Sciatic nerve (tissue), 2 donors: ENCODE measurements at regions not wholly inside any gene's neighbourhood (a gene's known extent, or its start where the extent isn't known, plus 50 kb on each side); places are given as distances from the start of the nearest gene placed in this dataset.

ENCODE experiments used
- ATAC-seq: fragments of 200-7000 bp; cut with Tn5 transposase; one replicate; pipeline ENCODE4 v1.9.1; 2020; ENCODE audit warnings: mild to moderate bottlenecking, moderate library complexity
- DNase-seq: peaks from one replicate; pipeline ENCODE4 v3.0.0-alpha.2; 2020; ENCODE audit warnings: low spot score
- intact Hi-C: fragments of 100-400 bp; cut with DNase I; formaldehyde crosslinking; loops from one replicate; pipeline ENCODE4 v1.14.2; 2022
- donor health status: DM: no; HTN: no; CAD: no.
- donor health status: DM: no; HTN: no; CAD: no.

- ATAC-seq: no peak
- no peak for DNase-seq
- intact Hi-C loops: no loop called here
Observed at GRCh38 chr2:146135245-146135644, 1615.3 kb upstream of the ZEB2 start.

- ATAC-seq (no peak), DNase-seq (no peak)
- intact Hi-C loops: no loop called here
Observed at GRCh38 chr2:146131785-146132184, 1611.9 kb upstream of the ZEB2 start.

GRCh38 chr2:146131048-146131447, 1611.1 kb upstream of the ZEB2 start:
- ATAC-seq (no peak), DNase-seq (no peak)
- intact Hi-C loops: no loop called here

- intact Hi-C loops: no loop called here
- DNase-seq (no peak), ATAC-seq (no peak)
Observed at GRCh38 chr2:146130290-146130689, 1610.4 kb upstream of the ZEB2 start.

GRCh38 chr2:146129231-146129630, 1609.3 kb upstream of the ZEB2 start:
- no peak for ATAC-seq
- no peak for DNase-seq
- intact Hi-C loops: no loop called here

GRCh38 chr2:146128216-146128615, 1608.3 kb upstream of the ZEB2 start:
- DNase-seq (no peak), ATAC-seq (no peak)
- intact Hi-C loops: no loop called here

GRCh38 chr2:146125551-146125950, 1605.6 kb upstream of the ZEB2 start:
- DNase-seq (no peak), ATAC-seq (no peak)
- intact Hi-C loops: no loop called here

GRCh38 chr2:146124741-146125140, 1604.8 kb upstream of the ZEB2 start:
- ATAC-seq: no peak
- intact Hi-C loops: no loop called here
- DNase-seq: no peak

GRCh38 chr2:146123714-146124113, 1603.8 kb upstream of the ZEB2 start:
- no peak for DNase-seq
- intact Hi-C loops: no loop called here
- no peak for ATAC-seq

GRCh38 chr2:146123256-146123655, 1603.3 kb upstream of the ZEB2 start:
- intact Hi-C loops: no loop called here
- no peak for DNase-seq
- no peak for ATAC-seq

GRCh38 chr2:146119586-146119985, 1599.7 kb upstream of the ZEB2 start:
- no peak for ATAC-seq
- intact Hi-C loops: no loop called here
- DNase-seq: no peak

GRCh38 chr2:146108993-146109392, 1589.1 kb upstream of the ZEB2 start:
- ATAC-seq: no peak
- DNase-seq: no peak
- intact Hi-C loops: no loop called here

- intact Hi-C loops: no loop called here
- ATAC-seq: no peak
Observed at GRCh38 chr2:146094185-146094584, 1574.3 kb upstream of the ZEB2 start.

GRCh38 chr2:146081459-146081858, 1561.5 kb upstream of the ZEB2 start:
- no peak for DNase-seq
- intact Hi-C loops: no loop called here

More at GRCh38 chr2:146094185-146094584, 1574.3 kb upstream of the ZEB2 start:
- DNase-seq: no peak

GRCh38 chr2:146080925-146081324, 1561.0 kb upstream of the ZEB2 start:
- intact Hi-C loops: no loop called here
- ATAC-seq (no peak), DNase-seq (no peak)

More at GRCh38 chr2:146081459-146081858, 1561.5 kb upstream of the ZEB2 start:
- ATAC-seq: no peak

- no peak for DNase-seq
- no peak for ATAC-seq
- intact Hi-C loops: no loop called here
Observed at GRCh38 chr2:146079216-146079615, 1559.3 kb upstream of the ZEB2 start.

GRCh38 chr2:146077156-146077555, 1557.2 kb upstream of the ZEB2 start:
- intact Hi-C loops: no loop called here
- ATAC-seq: no peak
- DNase-seq: no peak

- intact Hi-C loops: no loop called here
- DNase-seq (no peak), ATAC-seq (no peak)
Observed at GRCh38 chr2:146068051-146068450, 1548.1 kb upstream of the ZEB2 start.

GRCh38 chr2:146048141-146048540, 1528.2 kb upstream of the ZEB2 start:
- ATAC-seq (no peak), DNase-seq (no peak)
- intact Hi-C loops: no loop called here

GRCh38 chr2:146041274-146041910, 1521.5 kb upstream of the ZEB2 start:
- ATAC-seq (no peak), DNase-seq (no peak)
- intact Hi-C loops: no loop called here

GRCh38 chr2:146040051-146040450, 1520.1 kb upstream of the ZEB2 start:
- ATAC-seq (no peak), DNase-seq (no peak)
- intact Hi-C loops: no loop called here
